ENCODE measurements at regions not wholly inside any gene's neighbourhood (a gene's known extent, or its start where the extent isn't known, plus 50 kb on each side); places are given as distances from the start of the nearest gene placed in this dataset.

- CTCF ChIA-PET = no interaction called here
- Mint-ChIP-seq H3K4me1 (no peaks in the 10 kb centered on the region), H3K9me3 (peaks cover 4% of the 10 kb centered on the region; the same call in 1 of the 2 replicates), H3K4me3 (no peak overlapping the region), H3K36me3 (no peaks in the 10 kb centered on the region), H3K27ac (no peak overlapping the region), H3K27me3 (ENCODE audit: low read depth) (no peaks in the 10 kb centered on the region; the same call in none of the 2 replicates)
- no peak for ATAC-seq
- TF ChIP-seq ZBTB21 (CRISPR knock-in tag; IDR thresholded peaks at IDR 0.05; ENCODE audit: borderline replicate concordance) (no peak), JUN (CRISPR knock-in tag; IDR thresholded peaks at IDR 0.05) (no peak), GABPB1 (CRISPR knock-in tag; IDR thresholded peaks at IDR 0.05) (no peak), USF1 (CRISPR knock-in tag; IDR thresholded peaks at IDR 0.05) (no peak), SP1 (CRISPR knock-in tag; conservative IDR thresholded peaks at IDR 0.05) (no peak), KAT7 (CRISPR knock-in tag; IDR thresholded peaks at IDR 0.05; ENCODE audit: borderline replicate concordance) (no peak)
- POLR2A ChIA-PET = no interaction called here
- no peak for DNase-seq (ENCODE audit: low spot score)
These were observed 391.3 kb downstream of the NXPE2 start for GRCh38 chr11:115069599-115069998.

GRCh38 chr11:115075356-115075755 lies 397.0 kb downstream of the NXPE2 start:
- no peak for ATAC-seq
- no peak overlapping the region for H3K4me3 Mint-ChIP-seq
- no peak for DNase-seq (ENCODE audit: low spot score)
- H3K27ac Mint-ChIP-seq = no peak overlapping the region
- no peaks in the 10 kb centered on the region; the same call in 1 of the 2 replicates for H3K27me3 Mint-ChIP-seq (ENCODE audit: low read depth)
- TF ChIP-seq ZNF281 (CRISPR knock-in tag; IDR thresholded peaks at IDR 0.05) (no peak), ZNF396 (CRISPR knock-in tag; IDR thresholded peaks at IDR 0.05; ENCODE audit: borderline replicate concordance) (no peak), RORB (CRISPR knock-in tag; IDR thresholded peaks at IDR 0.05) (no peak), MYBL2 (CRISPR knock-in tag; IDR thresholded peaks at IDR 0.05) (no peak), SOX15 (CRISPR knock-in tag; IDR thresholded peaks at IDR 0.05) (no peak), SP1 (CRISPR knock-in tag; conservative IDR thresholded peaks at IDR 0.05) (no peak), NR2C2 (CRISPR knock-in tag; IDR thresholded peaks at IDR 0.05) (no peak), TEAD1 (CRISPR knock-in tag; IDR thresholded peaks at IDR 0.05) (no peak), ZBTB21 (CRISPR knock-in tag; IDR thresholded peaks at IDR 0.05; ENCODE audit: borderline replicate concordance) (no peak), ARID4B (CRISPR knock-in tag; IDR thresholded peaks at IDR 0.05; ENCODE audit: borderline replicate concordance) (no peak), AFF4 (CRISPR knock-in tag; IDR thresholded peaks at IDR 0.05; ENCODE audit: borderline replicate concordance) (no peak), ZNF138 (CRISPR knock-in tag; conservative IDR thresholded peaks at IDR 0.05) (no peak), NFYB (CRISPR knock-in tag; conservative IDR thresholded peaks at IDR 0.05; ENCODE audit: low read depth) (no peak), TCF7 (CRISPR knock-in tag; IDR thresholded peaks at IDR 0.05; ENCODE audit: low read depth) (no peak), KAT7 (CRISPR knock-in tag; IDR thresholded peaks at IDR 0.05; ENCODE audit: borderline replicate concordance) (no peak), ELF4 (CRISPR knock-in tag; IDR thresholded peaks at IDR 0.05; ENCODE audit: low read depth) (no peak), MAX (CRISPR knock-in tag; IDR thresholded peaks at IDR 0.05) (no peak)
- no peaks in the 10 kb centered on the region for H3K9me3 Mint-ChIP-seq
- no peaks in the 10 kb centered on the region for H3K36me3 Mint-ChIP-seq
- CTCF ChIA-PET = no interaction called here
- no peaks in the 10 kb centered on the region for H3K4me1 Mint-ChIP-seq
- POLR2A ChIA-PET = no interaction called here

Data from WTC11 (cell line).